Mucosa of descending colon (tissue), 3 donors: ENCODE measurements at regions not wholly inside any gene's neighbourhood (a gene's known extent, or its start where the extent isn't known, plus 50 kb on each side); places are given as distances from the start of the nearest gene placed in this dataset.

Source experiments
- ATAC-seq: fragments of 200-7000 bp; cut with Tn5 transposase; one replicate; pipeline ENCODE4 v1.9.1; 2020; ENCODE audit warnings: mild to moderate bottlenecking, moderate library complexity
- DNase-seq, 3 donors: peaks; one replicate each; pipeline ENCODE4 v3.0.0-alpha.2; 2020
- H3K36me3 ChIP-seq: fragments of 200-600 bp; one replicate; pipeline ENCODE4 v1.8.0; 2021; ENCODE audit warnings: low read depth, mild to moderate bottlenecking
- H3K4me1 ChIP-seq: fragments of 200-600 bp; one replicate; pipeline ENCODE4 v1.8.0; 2021; ENCODE audit warnings: low read depth, mild to moderate bottlenecking
- H3K4me3 ChIP-seq: fragments of 200-600 bp; one replicate; pipeline ENCODE4 v1.8.0; 2021; ENCODE audit warnings: mild to moderate bottlenecking
- H3K9me3 ChIP-seq: fragments of 200-600 bp; one replicate; pipeline ENCODE4 v1.8.0; 2021; ENCODE audit warnings: mild to moderate bottlenecking
- CTCF ChIP-seq: fragments of 200-600 bp; IDR thresholded peaks from one replicate; pipeline ENCODE4 v1.8.0; 2022; ENCODE audit warnings: antibody characterized with exemption, mild to moderate bottlenecking
- intact Hi-C, 2 donors: fragments of 100-400 bp; cut with DNase I in 1 of 2; cut with micrococcal nuclease in 1 of 2; formaldehyde crosslinking; loops; one replicate each; pipeline versions ENCODE4 v1.11.0 to v1.11.1; 2022; cut with DNase I, micrococcal nuclease
- donor health status: DM: no; HTN: no; CAD: no; lungs with moderate emphysema.
- donor health status: DM: no; HTN: no; CAD: no.
- donor health status: DM: no; HTN: yes; CAD: no.

DNA sequence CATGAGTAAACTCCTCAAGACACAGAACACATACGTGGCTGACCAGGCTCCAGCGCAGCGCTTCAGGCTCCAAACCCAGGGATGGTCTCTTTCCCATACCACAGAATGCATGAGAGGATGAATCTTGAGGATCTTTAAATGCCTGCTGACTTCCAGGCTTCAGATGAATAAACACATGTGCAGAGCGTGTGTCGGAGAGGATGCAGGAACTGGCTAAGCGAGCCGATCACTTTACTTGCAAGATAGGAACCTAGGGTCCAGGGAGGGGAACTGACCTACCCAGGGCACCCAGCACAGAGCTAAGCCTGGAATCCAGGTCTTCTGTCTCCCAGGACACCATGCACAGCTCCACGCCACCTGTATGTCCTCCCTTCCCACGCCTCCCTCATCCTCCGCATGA, 209.8 kb downstream of the BCL11B start:
- Histone ChIP-seq H3K4me3 (no peak overlapping the region), H3K9me3 (no peaks in the 10 kb centered on the region), H3K4me1 (no peaks in the 10 kb centered on the region), H3K36me3 (no peaks in the 10 kb centered on the region)
- intact Hi-C loops = no loop called here
- no peak for TF ChIP-seq CTCF
- DNase-seq (no peak), ATAC-seq (no peak)

- DNase-seq (no peak), ATAC-seq (no peak)
- H3K36me3 ChIP-seq = no peaks in the 10 kb centered on the region
Measured at GRCh38 chr14:99062772-99063418, 209.1 kb downstream of the BCL11B start.

DNA sequence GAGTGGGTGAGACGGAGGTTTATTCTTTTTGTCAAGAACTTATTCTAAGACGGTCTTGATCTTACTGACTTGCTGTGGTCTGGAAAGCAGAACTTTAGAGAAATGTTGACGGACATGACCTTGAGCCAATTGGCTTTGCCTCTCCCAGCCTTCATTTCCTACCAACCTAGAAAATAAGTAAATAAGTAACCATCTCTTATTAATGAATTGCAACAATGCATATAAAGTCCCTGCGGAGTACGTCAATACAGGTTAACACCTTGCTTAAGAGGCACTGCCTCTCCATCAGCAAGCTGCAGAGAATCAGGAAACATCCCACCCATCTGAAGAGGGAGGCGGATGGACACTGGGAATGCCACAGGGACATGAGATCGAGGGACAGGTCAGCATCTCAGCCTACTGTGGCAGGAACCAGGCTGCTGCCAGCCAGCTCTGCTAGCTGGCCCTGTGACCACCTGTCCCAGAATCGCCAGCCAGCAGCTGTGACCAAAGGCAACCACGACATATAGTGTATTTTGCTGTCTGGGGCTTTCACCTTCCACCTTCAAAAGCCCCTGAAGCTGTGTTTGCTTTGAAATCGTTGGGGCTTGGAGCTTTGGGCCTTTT, 208.3 kb downstream of the BCL11B start:
- ATAC-seq (no peak), DNase-seq (no peak)
- no peaks in the 10 kb centered on the region for H3K36me3 ChIP-seq
- H3K4me1 ChIP-seq = no peaks in the 10 kb centered on the region
- intact Hi-C loops = no loop called here
- no peak overlapping the region for H3K4me3 ChIP-seq
- no peak for TF ChIP-seq CTCF
- H3K9me3 ChIP-seq = no peaks in the 10 kb centered on the region

More at GRCh38 chr14:99062772-99063418, 209.1 kb downstream of the BCL11B start:
- intact Hi-C loops = no loop called here
- Histone ChIP-seq H3K4me3 (no peak overlapping the region), H3K9me3 (no peaks in the 10 kb centered on the region), H3K4me1 (no peaks in the 10 kb centered on the region)
- no peak for TF ChIP-seq CTCF

DNA sequence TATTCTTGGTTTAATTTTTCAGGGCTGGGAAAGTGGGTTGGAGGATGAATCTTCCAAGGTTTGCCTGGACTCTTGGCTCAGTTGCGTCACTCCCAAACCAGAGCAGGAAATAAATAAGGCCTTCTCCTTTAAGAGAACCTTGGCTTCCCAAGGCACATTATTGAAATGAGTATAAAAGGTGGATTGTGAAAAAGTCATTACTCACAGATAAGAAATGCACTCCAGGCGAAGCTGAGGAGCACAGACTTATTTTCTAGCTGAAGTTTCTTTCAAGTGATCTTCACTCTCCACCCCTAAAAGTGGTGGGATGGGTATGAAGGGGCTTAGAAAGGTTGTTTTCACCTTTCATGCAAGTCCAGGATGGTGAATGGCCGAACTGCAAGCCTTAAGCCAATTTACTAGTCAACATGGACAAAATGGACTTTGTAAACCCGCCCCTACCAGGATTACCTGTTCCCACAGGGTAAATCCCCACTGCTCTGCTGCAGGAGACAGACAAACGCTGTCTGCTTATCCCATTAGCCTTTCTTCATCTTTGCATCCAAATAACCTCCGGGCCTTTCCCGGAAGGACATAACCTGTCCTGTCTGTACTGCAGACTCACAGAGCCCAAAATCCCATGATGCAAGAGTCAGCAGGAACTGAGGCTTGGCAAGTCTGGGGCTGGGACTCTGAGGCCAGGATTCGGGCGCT, 207.6 kb downstream of the BCL11B start:
- TF ChIP-seq CTCF = no peak
- intact Hi-C loops = no loop called here
- ATAC-seq = no peak
- no peak for DNase-seq
- H3K9me3 ChIP-seq = no peaks in the 10 kb centered on the region
- H3K36me3 ChIP-seq = no peaks in the 10 kb centered on the region
- H3K4me1 ChIP-seq = no peaks in the 10 kb centered on the region
- no peak overlapping the region for H3K4me3 ChIP-seq

DNA sequence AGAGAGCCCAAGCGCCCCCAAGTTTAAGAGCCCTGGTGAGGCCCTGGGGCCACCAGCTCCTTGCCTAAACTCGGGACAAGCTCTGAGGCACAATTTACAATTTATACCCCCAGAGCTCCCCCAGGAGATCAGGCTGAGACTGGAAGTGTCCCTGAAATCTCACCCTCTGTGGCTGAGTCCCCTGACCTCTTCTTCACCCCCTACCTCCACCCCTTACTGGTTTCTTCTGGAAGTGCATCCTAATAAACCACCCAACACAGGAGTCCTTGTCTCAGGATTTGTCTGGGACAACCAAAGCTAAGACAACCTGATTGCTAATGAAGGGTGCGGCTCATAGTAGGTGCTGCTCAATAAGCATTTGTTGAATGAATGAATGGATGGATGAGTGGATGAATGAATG, 206.4 kb downstream of the BCL11B start:
- DNase-seq (no peak), ATAC-seq (no peak)
- intact Hi-C loops = no loop called here
- Histone ChIP-seq H3K4me3 (no peak overlapping the region), H3K4me1 (no peaks in the 10 kb centered on the region), H3K36me3 (no peaks in the 10 kb centered on the region), H3K9me3 (no peaks in the 10 kb centered on the region)
- no peak for TF ChIP-seq CTCF
